NCI-H748 treated with DMSO at 0.1 percent for 48 hours (cell line): ENCODE measurements at regions not wholly inside any gene's neighbourhood (a gene's known extent, or its start where the extent isn't known, plus 50 kb on each side); places are given as distances from the start of the nearest gene placed in this dataset.
A peak's percentile ranks its signal among the peaks of the same experiment; 100 is the strongest.

Experiments
- DNase-seq: peaks from one replicate; lab custom pipeline; 2025; lab: John Stamatoyannopoulos, UW

DNA sequence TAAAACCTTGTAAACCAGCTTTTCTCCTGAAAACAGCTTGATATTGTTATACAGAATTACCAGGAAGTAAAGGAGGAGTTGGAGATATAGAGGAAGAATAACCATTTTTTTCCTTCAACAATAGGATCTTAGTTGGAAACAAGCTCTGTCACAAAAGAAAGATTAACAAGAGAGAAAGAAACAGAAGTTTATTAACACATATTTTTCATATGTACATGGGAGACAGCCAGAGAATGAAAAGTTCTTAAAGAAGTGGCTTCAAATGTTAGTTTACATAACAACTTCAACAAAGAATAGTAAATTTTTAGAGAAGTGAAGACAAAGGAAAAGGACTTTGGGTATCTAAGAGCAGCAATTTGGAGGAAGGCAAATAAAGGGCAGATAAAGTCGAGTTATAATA lies 94.9 kb upstream of the ANKRD50 start:
- no peak for DNase-seq

DNA sequence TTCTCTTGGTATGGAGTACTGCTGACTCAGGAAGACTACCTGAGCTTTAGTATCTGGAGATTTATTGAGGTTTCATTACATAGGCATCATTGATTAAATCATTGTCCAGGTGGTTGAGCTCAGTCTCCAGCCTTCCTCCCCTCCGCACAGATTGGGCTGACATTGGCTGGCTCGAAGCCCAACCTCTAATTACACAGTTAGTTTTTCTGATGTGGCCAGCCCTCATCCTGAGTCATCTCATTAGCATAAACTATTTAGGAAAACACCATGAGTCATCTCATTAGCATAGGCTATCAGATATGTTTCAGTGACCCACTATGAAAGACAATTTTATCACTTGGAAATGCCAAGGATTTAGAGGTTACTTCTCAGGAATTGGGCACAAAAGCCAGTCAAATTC lies 93.9 kb upstream of the ANKRD50 start:
- no peak for DNase-seq

DNA sequence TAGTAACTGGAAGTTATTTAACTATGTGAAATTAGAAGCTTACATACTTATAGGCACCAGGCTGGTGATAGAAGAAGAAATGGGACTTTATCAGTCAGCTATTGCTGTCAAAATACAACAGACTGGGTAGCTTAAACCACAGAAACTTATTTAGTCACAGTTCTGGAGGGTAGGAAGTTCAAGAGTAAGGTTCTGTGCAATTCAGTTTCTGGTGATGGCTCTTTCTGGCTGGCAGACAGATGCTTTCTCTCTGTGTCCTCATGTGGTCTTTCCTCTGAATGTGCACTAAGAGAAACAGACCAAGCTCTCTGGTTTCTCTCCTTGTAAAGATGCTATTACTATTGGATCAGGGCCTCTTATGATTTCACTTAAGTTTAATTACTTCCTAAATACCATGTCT lies 92.1 kb upstream of the ANKRD50 start:
- DNase-seq = no peak

DNA sequence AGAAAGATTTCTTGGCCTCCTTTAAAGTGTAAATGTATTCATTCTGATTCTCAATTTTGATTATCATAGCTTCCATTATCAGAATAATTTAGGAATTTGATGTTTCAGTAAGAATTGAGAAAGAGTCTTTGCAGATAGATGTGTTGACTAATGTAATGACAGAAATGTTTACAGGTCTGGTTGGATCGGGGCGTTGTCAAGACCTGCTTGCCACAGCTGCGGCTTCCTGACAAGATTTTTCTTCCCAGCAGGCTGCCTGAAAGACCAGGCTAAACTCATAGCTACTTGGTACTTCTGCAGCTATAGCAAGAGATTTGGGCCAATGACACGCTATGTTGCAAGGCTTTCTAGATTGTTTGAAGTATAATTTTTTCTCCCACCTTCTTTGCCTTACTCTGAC lies 91.5 kb upstream of the ANKRD50 start:
- no peak for DNase-seq

DNA sequence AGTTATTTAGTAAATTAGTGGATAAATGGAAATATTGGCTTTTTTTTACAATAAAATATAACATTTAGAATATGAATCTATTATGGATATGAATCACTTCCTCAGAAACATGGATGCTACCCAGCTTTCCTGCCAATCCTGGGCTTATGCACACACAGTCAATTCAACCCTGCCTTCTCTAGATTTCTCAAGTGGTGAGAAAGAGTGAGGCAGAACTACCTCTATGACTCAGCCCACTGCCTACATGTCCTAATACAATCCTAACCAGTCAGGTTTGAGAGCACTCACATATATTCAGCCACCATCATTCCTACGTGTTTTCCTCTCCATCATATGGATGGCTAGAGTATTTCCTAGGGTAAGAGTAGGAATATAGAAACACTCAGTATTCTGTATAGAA lies 91.1 kb upstream of the ANKRD50 start:
- DNase-seq = no peak

DNA sequence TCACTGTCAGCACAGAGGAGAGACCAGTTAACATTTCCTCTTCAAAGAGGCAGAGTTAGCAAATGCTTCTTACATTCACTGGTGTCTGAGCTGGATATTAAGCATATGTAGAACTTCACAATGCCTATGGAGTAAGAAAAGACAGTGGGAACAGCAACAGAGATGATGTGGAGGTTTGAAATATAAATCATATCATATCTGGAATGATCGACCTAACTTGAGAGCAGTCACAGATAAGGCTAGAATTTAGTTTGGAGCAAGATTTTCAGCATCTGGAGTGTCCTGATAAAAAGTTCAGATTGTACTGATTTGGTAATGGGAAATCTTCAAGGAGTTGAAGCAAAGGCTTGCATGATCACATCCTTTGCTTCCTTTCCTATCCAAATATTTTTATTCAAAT lies 90.5 kb upstream of the ANKRD50 start:
- no peak for DNase-seq

DNA sequence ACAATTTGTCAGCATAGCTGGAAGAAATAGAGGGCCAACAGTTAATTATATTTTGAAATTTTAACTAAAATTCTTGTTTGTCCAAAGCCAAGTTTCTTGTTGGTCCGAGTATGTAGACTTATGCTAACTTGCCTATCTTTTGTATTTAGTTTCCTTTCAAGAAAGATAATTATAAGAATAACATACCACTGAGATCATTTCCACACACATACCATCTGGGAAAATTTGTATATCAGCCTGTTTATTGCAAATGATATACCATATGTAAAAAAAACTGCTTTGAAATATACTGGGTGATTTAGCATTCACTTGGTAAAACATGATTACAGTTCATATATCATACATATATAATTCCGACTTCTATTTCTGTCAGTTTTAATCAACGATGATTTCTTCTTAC lies 84.7 kb upstream of the ANKRD50 start:
- DNase-seq = no peak

DNA sequence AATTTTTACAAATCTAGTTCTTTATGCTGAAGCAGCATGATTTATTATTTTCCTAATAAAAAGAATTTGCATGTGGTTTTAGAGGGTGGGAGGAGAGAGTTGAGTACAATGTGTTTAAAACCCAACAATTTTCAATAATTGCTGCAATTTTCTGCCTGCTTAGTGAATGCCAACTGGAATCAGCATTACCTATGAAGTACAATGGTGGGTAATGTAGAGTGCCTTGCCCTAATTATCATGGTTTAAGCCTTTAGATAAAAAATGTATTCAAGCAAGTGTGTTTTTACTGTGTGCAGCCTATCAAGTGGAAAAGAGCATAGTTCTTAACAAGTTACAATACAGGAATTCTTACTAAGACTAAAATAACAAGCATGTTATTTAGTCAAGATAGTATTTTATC lies 77.9 kb upstream of the ANKRD50 start:
- peak; percentile 66 for DNase-seq

DNA sequence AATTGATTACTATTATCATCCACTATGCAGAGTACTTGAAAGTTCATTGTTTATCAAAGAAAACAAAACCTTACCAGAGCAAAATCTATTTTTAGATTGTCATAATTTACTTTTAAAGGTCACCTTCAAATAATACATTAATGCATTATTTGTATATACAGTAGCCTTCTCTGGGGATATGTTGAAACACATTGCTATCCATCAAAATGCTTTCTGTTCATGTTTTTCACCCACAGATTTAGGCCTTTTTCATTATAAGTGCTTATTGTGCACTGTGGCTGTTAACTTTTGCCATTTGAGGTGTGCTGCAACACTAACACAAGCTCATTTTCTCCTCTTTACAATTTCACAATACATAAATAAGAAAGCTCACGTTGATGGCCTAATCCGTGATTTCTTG lies 74.1 kb upstream of the ANKRD50 start:
- no peak for DNase-seq

DNA sequence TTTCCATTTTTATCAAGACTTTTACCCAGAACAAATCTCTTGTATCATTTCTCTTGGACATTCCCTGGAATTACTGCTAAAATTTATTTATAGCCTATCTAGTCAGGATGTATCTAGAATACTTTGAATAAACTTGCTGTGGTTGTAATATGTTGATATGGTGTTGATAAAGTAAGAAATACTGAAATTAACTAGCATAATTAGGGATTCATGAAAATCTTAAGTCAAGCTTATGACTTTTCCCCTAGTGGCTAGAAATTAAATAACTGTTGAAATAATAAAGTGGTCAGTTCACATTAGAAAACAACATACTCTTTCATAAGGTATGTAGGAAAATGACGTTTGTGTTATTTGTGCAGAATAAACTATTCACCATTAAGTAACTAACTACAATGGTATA lies 73.1 kb upstream of the ANKRD50 start:
- no peak for DNase-seq

DNA sequence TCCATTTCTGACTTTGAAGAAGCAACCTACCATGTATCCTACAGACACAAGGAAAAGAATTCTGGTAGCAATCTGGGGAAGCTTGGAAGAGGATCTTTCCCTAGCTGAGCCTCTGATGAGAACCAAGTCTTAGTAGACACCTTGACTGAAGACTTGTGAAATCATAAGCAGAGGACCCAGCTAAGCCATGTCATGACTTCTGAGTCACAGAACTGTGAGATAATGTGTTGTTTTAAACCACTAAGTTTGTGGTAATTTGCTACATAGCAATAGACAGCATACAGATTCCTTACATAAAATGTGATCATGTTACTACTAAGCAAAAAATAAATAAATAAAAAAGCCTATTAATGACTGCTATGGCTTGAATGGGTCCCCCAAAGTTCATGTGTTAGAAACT lies 71.3 kb upstream of the ANKRD50 start:
- no peak for DNase-seq

DNA sequence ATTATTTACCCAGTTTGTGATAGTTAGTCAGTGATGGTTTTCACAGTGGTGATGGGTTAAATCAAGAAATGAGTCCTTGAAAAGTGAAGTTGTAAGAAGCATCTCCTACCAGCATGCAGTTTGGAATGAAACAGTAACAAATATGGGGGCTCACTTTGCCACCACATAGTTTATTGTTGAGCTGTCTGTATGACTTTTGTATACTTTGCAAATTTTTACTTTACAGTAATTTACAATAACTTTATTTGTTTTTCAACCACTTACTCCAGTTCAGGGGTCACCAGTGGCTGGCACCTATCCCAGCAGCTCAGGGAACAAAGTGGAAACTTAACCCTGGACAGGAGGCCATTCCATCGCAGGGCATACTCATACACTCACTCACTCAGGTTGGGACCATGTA lies 64.5 kb upstream of the ANKRD50 start:
- no peak for DNase-seq

DNA sequence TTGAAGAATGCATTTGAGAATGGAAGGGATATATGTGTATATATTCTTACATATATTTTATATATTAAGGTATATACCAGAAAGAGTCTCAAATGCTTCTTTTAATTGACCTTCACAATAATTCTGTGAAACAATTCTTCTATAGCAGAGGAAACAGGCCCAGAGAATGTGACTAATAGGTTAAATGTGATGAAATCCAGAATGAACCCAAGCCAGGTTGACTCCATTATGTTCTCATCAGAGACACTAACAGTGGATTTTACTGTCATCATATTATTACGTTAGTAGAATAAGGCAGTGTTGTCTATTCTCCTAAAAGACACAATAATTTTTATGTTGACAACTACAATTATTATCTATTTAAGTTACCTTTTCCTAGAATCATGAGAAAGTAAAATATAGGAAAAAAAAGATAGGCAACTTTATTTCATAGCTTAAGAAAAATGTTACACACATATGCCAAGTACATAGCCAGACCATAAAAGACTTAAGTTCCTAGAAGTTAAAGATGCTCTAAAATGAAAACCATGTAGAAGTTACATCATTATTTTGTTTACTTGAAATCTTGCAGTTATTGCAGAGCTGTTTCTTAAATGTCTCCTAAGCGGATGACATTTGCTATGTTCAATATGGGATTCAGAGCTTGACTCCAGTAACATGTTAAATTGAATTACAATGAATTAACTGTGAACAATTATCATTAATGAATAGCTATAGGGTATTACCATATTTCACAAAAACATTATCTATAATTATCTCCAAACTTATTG lies 56.2 kb upstream of the ANKRD50 start:
- no peak for DNase-seq

DNA sequence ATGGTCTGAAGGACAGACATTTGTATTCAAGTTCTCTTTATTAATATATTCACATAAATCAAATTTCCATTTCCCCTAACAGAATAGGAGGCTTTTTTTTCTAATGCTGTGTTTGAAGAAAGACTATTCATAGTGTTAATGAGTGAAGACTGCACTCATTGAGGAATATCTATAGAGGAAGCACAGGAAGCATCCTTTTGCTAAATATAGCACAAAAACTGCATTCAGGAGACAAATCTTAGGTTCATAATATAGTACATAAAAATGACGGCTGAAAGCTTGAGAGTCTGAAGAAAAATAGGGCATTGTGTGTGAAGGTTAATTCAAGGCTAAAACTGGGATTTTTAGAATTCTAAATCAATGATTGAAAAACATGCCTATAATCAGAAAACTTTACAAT lies 50.4 kb upstream of the ANKRD50 start:
- DNase-seq = no peak
